OCI-LY3 (cell line): ENCODE measurements at regions not wholly inside any gene's neighbourhood (a gene's known extent, or its start where the extent isn't known, plus 50 kb on each side); places are given as distances from the start of the nearest gene placed in this dataset.

Experiments
- EZH2phosphoT487 ChIP-seq: fragments of 200-600 bp; shearing (Covaris generic); IDR thresholded peaks from 2 replicates; pipeline ENCODE4 v1.6.1; 2018; ENCODE audit warnings: antibody characterized with exemption, mixed run types, low read depth
- TF ChIP-seq, protein P1 (sequence below): fragments of 200-600, 300-600 bp; sonication (generic); IDR thresholded peaks from 2 replicates; pipeline ENCODE4 v1.5.1; 2014; ENCODE audit warnings: antibody characterized with exemption, low read length, low read depth

DNA sequence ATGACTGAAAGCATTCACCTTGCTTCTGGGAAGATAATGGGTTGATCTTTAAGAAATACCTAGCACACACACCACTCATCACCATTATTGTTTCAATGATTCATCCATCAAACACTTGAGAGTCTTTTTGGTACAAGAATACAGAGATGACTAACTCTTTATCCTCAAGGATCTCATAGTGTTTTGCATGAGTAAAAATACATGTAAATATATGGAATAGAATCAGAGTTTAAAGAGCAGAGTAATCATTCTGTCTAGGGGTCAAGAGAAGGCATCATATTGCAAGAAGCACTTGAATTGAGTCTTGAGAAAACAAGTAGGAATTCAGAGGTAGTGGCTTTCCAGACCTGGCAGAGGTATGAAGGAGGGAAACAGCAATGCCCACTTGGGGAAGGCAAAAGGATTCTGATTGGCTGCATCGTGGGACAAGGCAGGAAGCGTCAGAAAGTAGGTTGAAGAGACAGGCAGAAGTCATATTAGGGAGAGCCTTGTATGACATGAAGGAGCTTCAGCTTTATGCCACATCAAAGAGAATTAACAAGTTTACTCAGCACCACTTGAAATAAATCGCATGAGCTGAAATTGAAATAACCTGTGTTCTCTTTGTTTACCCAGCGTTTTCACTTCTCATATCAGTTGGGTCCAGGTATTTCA is 542.5 kb downstream of the TLE1 start:
- TF ChIP-seq, protein P1, sequence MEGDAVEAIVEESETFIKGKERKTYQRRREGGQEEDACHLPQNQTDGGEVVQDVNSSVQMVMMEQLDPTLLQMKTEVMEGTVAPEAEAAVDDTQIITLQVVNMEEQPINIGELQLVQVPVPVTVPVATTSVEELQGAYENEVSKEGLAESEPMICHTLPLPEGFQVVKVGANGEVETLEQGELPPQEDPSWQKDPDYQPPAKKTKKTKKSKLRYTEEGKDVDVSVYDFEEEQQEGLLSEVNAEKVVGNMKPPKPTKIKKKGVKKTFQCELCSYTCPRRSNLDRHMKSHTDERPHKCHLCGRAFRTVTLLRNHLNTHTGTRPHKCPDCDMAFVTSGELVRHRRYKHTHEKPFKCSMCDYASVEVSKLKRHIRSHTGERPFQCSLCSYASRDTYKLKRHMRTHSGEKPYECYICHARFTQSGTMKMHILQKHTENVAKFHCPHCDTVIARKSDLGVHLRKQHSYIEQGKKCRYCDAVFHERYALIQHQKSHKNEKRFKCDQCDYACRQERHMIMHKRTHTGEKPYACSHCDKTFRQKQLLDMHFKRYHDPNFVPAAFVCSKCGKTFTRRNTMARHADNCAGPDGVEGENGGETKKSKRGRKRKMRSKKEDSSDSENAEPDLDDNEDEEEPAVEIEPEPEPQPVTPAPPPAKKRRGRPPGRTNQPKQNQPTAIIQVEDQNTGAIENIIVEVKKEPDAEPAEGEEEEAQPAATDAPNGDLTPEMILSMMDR, result no peak
- TF ChIP-seq EZH2phosphoT487, result no peak
